ENCODE measurements at regions not wholly inside any gene's neighbourhood (a gene's known extent, or its start where the extent isn't known, plus 50 kb on each side); places are given as distances from the start of the nearest gene placed in this dataset.

DNA sequence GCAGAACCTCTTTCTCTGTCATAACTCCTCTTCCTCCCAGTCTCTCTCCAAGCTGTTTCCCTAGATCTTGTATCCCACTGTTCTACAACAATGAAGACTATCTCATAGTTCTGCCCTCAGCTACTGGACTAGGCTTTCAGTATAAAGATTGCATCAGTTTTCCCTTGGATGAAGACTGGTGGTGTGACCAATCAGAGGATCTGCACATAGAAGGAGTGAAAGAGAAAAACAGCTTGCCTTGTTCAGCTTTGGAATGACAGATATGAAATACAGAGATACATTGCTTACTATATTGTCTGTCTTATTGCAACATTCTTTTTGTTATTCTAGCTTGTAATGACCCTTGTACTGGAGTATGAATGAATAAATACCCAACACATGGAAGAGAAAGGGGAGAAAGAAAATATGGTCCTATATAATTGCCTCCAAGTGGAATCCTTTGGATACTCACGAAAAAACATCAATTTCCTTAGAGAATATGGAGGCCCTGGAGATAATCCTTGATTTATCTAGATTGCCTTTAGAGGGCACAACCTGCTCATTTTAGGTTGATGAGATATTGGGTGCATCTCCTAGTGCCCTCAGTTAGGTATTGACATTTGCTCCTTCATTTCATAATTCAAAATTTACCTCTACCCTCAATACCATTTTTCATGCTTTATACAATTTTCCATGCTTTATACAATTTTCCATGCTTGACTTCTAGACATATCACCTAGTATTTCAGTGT, 395.8 kb downstream of the NAF1 start:
- TF ChIP-seq EZH2 (IDR thresholded peaks at IDR 0.05) = no peak
- TF ChIP-seq POLR2AphosphoS5 (IDR thresholded peaks at IDR 0.05; ENCODE audit: borderline replicate concordance, low read depth, low read length) = no peak
- no peak for TF ChIP-seq FOXP2 (optimal IDR thresholded peaks at IDR 0.05; ENCODE audit: control extremely low read depth, extremely low read length, insufficient read depth)

Data from SK-N-MC (cell line).